NB4 (cell line): ENCODE measurements at regions not wholly inside any gene's neighbourhood (a gene's known extent, or its start where the extent isn't known, plus 50 kb on each side); places are given as distances from the start of the nearest gene placed in this dataset.
A peak's percentile ranks its signal among the peaks of the same experiment; 100 is the strongest.
"Not testable (repeated sequence)": the region's sequence is repeated elsewhere in the genome, so short reads cannot be mapped to it uniquely, and the experiment has no call there.

ENCODE experiments used
- DNase-seq: peaks from one replicate; pipeline ENCODE4 v3.0.0; 2010; ENCODE audit warnings: low read depth
- H3K4me3 ChIP-seq: one replicate; pipeline ENCODE4 v1.5.1; 2011; ENCODE audit warnings: mild to moderate bottlenecking, low read depth, low read length, moderate library complexity
- CTCF ChIP-seq: IDR thresholded peaks from one replicate; pipeline ENCODE4 v1.5.1; 2012; ENCODE audit warnings: low read depth, low read length
- MYC ChIP-seq: IDR thresholded peaks from 2 replicates; pipeline ENCODE4 v1.6.1; 2011; ENCODE audit warnings: low read depth, low read length
- POLR2A ChIP-seq: IDR thresholded peaks from 2 replicates; pipeline ENCODE4 v1.6.1; 2011; ENCODE audit warnings: mild to moderate bottlenecking; ENCODE audit not compliant: insufficient read length; ENCODE audit errors: extremely low read depth
- TF ChIP-seq, protein P1 (sequence below): IDR thresholded peaks from 2 replicates; pipeline ENCODE4 v1.6.1; 2011; ENCODE audit warnings: low read depth, low read length

DNA sequence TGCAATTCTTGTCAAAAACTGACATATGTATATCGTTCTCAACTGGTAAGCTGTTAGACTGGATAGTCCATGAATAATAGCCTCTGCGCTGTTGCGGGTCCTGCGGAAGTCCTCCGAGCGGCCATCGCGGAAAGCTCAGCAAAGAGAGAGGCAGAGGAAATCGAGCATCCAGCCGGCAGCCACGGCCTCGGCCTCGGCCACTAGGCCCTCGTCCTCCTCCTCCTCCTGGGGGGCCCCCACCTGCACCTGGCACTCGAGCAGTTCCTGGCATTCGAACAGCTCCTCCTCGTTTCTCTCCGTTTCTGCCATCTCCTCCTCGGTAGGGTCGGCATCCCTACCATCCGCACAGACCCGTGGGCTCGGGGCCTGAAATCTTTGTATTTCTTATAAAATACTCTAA is 111.2 kb upstream of the CYLC1 start:
- DNase-seq = not testable (repeated sequence)

DNA sequence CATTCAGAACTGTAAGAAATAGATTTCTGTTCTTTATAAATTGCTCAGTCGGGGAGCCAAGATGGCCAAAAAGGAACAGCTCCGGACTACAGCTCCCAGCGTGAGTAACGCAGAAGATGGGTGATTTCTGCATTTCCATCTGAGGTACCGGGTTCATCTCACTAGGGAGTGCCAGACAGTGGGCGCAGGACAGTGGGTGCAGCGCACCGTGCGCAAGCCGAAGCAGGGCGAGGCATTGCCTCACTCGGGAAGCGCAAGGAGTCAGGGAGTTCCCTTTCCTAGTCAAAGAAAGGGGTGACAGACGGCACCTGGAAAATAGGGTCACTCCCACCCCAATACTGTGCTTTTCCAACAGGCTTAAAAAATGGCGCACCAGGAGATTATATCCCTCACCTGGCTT is 110.5 kb upstream of the CYLC1 start:
- not testable (repeated sequence) for H3K4me3 ChIP-seq, DNase-seq

More for the DNA sequence above, 111.2 kb upstream of the CYLC1 start:
- not testable (repeated sequence) for H3K4me3 ChIP-seq

- no peak overlapping the region for H3K4me3 ChIP-seq
- no peak for TF ChIP-seq POLR2A
- no peak for TF ChIP-seq MYC
- TF ChIP-seq, protein P1, sequence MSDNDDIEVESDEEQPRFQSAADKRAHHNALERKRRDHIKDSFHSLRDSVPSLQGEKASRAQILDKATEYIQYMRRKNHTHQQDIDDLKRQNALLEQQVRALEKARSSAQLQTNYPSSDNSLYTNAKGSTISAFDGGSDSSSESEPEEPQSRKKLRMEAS = no peak
- TF ChIP-seq CTCF = peak; percentile 36
- peak; percentile 30 for DNase-seq
These were observed 101.1 kb upstream of the CYLC1 start for GRCh38 chrX:83759872-83760271.

DNA sequence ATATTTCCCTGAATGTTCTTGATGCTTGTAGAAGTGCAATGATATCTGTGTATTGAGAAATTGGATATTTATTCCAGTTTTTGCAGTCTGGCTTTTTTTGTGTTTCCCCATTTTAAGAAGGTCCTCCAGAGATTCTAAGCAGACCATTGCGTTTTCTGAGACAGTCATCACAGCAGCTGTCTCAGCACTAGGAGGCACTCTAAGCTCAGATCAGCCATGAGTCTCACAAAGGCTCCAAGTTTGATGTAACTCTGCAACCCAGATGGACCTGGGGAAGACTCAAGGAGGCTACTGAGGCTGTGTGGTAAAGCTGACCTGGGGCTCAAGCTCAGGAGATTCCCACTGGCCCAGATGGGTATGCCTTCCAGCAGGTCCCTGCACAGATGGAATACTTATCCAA is 89.3 kb upstream of the CYLC1 start:
- TF ChIP-seq CTCF = peak; percentile 16
- no peak for TF ChIP-seq MYC
- TF ChIP-seq POLR2A = no peak
- TF ChIP-seq, protein P1 = no peak
- no peak overlapping the region for H3K4me3 ChIP-seq
- DNase-seq = peak; percentile 6
